ENCODE measurements at regions not wholly inside any gene's neighbourhood (a gene's known extent, or its start where the extent isn't known, plus 50 kb on each side); places are given as distances from the start of the nearest gene placed in this dataset.

DNA sequence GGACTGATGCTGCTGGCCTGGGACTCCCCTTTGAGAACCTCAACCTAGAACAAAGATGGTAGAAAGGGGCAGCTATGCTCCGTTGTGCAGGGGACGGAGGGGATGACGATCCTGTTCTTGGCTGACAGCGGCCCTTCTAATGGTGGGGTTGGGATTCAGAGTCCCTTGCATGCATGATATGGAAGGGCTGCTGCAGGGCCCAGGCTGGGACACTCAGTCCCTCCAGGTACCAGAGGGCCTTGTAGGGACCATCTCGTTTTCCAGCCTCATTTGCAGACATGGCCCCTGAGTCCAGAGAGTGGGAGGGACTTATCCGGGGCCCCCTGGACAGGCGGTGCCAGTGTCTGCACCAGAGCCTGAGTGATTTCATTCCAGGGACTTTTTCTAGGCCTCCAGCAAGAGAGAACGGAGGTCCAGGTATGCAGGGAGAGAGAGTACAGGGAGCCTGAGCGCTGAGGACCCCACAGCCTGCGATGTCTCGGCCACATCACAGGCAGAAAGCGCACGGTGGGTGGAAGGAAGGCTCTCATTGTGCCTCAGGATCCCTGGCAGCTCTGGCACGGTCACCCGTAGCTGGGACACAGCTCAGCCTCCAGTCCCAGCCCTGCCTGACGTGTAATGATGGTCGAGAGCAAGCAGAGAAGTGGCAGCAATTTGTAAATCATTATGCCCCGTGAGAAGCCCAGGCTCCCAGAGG, 860.8 kb downstream of the TBC1D22A start:
- TF ChIP-seq POLR2A (IDR thresholded peaks at IDR 0.05) = no peak
- no peak for TF ChIP-seq CTCF (IDR thresholded peaks at IDR 0.05)

Data from heart left ventricle (tissue), 13 donors.